Suprapubic skin (tissue), 3 donors: ENCODE measurements at regions not wholly inside any gene's neighbourhood (a gene's known extent, or its start where the extent isn't known, plus 50 kb on each side); places are given as distances from the start of the nearest gene placed in this dataset.

Source experiments
- EP300 ChIP-seq: sonication (generic); formaldehyde crosslinking; IDR thresholded peaks from one replicate; pipeline ENCODE4 v1.6.1; 2017; ENCODE audit warnings: antibody characterized with exemption
- POLR2A ChIP-seq, 2 donors: fragments of 450-650 bp; IDR thresholded peaks; one replicate each; pipeline ENCODE4 v1.6.1; 2017; ENCODE audit warnings: antibody characterized with exemption in 2 of 2, mild to moderate bottlenecking in 2 of 2, moderate library complexity in 2 of 2
- TF ChIP-seq, protein P1 (sequence below), 2 donors: fragments of 200-600 bp in 1 of 2; fragments of 450-650 bp in 1 of 2; sonication (generic) in 1 of 2; IDR thresholded peaks; one replicate each; pipeline ENCODE4 v1.5.1; 2016 to 2019; ENCODE audit warnings: antibody characterized with exemption in 2 of 2, mild to moderate bottlenecking in 1 of 2, moderate library complexity in 1 of 2

- TF ChIP-seq, protein P1, sequence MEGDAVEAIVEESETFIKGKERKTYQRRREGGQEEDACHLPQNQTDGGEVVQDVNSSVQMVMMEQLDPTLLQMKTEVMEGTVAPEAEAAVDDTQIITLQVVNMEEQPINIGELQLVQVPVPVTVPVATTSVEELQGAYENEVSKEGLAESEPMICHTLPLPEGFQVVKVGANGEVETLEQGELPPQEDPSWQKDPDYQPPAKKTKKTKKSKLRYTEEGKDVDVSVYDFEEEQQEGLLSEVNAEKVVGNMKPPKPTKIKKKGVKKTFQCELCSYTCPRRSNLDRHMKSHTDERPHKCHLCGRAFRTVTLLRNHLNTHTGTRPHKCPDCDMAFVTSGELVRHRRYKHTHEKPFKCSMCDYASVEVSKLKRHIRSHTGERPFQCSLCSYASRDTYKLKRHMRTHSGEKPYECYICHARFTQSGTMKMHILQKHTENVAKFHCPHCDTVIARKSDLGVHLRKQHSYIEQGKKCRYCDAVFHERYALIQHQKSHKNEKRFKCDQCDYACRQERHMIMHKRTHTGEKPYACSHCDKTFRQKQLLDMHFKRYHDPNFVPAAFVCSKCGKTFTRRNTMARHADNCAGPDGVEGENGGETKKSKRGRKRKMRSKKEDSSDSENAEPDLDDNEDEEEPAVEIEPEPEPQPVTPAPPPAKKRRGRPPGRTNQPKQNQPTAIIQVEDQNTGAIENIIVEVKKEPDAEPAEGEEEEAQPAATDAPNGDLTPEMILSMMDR (IDR thresholded peaks at IDR 0.05): no peak
- TF ChIP-seq EP300: no peak
- TF ChIP-seq POLR2A (IDR thresholded peaks at IDR 0.05): no peak
These were observed 348.2 kb downstream of the CDH11 start for GRCh38 chr16:64773638-64774037.
